ENCODE measurements at regions not wholly inside any gene's neighbourhood (a gene's known extent, or its start where the extent isn't known, plus 50 kb on each side); places are given as distances from the start of the nearest gene placed in this dataset.

DNA sequence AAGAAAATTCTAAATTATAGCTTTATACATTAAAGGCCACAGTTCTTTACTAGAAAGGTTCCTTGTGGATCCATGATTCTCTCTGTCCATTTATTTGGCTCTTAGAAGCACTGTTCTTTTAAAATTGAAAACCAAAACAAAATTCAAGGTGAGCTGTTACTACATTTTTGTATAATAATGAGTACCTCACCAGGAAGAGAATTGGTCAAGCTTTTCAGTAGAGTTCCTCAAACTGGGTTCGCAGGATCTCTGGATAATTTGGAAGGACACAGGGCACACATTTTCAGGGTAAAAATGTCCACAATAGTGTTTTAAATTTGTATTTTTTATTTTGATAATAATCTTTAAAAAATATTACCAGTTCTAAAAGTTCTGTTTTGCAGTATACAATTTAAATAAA lies 93.0 kb downstream of the PPP1R3A start:
- DNase-seq (ENCODE audit: low read depth) = no peak

DNA sequence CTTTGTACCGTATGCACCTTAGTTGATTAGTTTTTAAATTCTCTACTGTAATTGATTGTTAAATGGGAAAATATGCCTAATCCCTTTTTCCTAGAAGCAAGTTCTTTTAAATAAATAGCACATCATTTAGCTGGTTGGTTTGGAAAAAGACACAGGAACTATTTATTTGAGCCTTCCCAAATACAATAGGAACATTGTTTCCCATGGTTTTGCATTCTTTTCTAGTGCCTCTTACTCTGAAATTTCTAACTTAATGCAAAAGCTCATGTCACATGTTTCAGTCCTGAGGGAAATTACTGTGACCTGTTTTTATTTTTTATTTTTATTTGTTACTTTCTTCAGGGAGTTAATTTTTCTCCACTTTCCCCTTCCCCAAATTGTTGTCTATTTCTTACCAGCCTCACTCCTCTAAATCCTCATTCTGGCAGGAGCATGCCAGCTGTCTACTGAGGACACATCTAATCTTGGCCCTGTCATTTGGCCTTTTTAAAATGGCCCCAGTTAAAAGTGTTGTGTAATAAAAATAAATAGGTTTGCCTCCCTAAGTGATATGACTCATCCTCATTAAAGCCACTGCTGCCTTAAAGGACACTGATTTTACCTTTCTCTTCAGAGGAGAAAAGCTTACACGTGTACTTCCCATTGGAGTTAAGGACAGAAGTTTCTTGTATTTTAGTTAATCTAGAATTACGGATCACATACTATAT lies 94.5 kb downstream of the PPP1R3A start:
- no peak for DNase-seq (ENCODE audit: low read depth)

DNA sequence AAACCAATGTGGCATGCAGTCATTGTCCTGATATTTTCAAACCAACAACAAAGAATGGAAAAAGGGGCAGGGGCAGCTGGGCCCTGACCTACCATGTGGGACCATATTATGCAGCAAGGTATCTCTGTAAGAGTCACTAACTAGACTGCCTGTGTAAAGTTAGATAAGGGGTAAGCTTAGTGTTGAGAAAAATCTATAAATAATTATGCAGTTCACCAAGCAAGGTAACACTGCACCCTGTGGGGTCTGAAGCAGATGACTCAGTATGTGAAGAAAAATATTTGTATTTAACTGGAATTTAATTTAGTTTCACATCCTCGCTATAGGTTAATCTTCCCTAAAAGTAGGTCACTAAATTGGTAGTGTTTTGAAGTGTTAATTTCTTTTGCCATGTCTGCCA lies 99.3 kb downstream of the PPP1R3A start:
- no peak for DNase-seq (ENCODE audit: low read depth)

DNA sequence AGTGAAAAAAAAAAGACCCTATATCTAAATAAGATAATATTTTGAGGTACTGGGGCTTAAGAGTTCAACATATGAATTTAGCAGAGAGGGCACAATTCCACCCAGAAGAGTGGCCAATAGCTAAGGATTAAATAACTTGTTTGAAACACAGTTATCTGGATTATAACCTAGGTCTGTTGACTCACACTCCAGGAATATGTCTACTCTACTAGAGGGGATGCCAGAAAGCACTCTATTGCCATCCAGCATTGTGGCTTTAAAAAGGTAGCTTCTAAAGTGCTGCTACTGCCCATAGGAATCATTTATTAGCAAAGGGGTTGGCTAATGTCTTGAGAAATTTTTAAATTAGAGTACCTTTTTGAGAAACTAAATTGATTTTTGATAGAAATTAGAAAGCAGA lies 102.2 kb downstream of the PPP1R3A start:
- DNase-seq (ENCODE audit: low read depth) = no peak

DNA sequence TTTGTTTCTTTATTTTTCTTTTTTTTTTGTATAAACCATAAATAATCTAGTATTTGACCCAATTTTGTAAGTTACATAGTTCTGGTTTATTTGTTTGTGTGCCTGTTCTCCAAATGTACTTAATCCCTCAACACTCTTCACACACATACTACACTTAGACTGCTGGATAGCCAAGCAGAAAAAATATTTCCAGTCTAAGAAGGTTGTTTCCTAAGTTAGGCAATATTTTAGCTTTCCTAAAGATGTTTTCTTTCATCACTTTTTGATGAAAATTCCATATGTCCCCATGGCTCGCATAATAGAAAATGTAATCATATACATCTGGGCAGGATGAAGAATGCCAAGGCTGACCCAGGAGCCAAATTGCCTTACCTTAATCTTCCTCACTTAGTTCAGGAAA lies 105.3 kb downstream of the PPP1R3A start:
- no peak for DNase-seq (ENCODE audit: low read depth)

DNA sequence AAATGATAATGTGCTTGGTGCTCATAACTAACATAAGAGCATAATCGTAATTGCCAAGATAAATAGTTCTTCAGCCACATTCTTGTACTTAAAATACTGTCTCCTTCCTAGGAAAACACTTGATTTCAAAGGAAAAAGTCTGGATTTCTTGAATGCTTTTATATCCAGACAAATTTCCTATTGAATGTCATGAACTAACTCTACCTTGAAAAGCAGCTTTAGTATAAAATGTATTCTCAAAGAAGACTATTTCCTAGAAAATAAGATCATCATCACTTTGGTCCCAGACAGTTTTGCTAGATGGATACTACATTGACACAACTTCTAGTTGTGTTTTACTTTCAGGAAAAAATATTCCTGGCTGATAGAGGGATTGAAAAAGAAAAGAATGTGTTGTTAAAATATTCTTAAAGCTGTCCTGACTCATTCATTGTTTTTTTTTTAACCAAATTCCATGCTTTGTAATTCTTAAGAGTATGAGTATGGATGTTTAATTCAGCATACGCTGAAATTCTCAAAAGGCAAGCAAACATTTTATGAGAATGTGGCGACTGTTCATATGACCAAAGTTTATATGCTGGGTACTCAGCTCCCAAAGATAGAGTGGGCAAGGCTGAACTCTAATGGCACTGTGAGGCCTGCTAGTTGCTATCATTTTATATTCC lies 106.1 kb downstream of the PPP1R3A start:
- no peak for DNase-seq (ENCODE audit: low read depth)

DNA sequence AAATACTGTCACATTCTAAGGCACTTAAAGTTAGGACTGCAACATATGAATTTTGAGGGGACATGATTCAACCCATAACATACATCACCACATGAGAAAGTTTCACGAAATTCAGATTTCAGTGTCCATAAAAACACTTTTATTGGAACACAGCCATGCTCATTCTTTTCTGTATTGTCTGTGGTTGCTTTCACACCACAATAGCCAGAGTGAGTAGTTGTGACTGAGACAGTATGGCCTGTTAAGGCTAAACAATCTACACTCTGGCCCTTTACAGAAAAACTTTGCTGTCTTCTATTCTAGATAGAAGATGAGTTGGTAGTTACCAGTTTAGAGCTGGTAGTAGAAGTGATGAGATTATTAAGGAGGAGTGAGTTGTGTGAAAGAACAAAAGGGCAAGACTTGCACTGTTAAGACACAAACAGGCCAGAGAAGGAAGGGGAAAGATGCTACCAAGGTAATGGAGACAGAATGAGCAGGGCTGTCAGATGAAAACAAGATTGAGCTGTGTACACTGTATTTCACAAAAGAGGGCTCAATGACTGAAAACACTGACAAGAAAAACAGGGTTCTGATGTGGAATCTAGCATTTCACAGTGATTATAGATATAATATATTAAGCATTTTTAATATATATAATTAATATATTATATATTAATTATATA lies 108.6 kb downstream of the PPP1R3A start:
- DNase-seq (ENCODE audit: low read depth) = no peak

DNA sequence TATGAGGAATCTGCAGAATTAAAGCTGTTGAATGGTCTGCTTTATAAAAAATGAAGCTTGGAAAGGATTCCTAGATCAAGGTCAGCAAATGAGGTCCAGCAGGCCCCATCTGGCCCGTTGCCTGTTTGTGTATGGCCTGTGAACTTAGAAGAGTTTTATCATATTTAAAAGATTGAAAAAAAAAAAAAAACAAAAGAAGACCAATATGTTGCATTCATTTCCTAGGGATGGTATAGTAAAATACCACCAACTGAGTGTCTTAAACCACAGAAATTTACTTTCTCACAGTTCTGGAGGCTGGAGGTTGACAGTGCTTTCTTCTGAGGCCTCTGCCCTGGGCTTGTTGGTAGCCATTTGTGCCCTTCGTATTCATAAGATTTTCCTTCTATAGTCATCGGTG lies 109.2 kb downstream of the PPP1R3A start:
- no peak for DNase-seq (ENCODE audit: low read depth)

DNA sequence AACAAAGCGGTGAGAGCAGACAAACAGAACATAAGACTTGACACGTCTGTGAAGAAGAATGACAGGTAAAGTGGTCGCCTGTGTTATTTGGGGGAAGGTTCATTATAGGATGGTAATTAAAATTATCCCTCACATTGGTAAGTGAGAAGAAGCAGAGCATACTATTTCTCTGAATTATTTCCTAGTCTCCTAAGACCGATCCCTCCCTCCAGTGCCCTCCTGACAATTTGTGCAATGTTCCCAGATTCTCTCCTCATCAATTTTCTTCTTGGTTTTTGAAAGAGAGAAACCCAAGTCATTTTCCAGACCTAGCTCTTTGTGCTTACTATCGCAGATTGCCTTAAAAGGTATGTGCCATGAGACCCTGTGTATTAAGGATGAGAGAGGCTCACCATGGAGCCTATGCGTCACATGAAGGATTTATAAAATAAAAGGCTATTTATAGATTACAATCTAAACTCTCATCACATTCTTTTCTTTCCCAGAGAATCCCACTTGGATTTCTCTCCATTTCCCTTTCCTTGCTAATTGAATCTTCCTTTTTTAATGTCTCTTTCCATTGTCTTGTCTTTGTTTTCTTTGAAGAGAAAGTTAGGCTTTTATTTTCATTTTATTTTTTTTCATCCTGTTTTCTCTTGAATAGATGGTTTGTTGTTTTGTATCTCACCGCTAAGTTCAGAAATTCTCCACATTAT lies 112.0 kb downstream of the PPP1R3A start:
- no peak for DNase-seq (ENCODE audit: low read depth)

DNA sequence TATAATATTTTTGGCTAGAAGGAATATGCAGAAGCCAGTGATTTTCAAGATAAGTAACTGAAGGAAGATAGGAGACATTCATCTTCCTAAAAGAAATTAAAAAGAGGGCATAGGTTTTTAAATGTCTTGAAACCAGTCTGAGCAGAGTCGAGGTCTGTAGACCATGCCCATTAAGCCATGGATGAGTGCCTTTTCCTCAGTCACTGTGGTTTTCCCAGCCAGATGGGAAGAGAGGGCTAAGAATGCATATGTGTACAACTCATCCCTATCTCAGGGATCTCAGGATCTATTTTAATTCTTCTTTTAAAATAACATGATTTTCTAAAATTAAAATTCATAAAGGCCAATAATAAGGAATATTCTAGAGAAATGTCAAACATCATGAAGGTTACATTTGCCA lies 112.8 kb downstream of the PPP1R3A start:
- no peak for DNase-seq (ENCODE audit: low read depth)

DNA sequence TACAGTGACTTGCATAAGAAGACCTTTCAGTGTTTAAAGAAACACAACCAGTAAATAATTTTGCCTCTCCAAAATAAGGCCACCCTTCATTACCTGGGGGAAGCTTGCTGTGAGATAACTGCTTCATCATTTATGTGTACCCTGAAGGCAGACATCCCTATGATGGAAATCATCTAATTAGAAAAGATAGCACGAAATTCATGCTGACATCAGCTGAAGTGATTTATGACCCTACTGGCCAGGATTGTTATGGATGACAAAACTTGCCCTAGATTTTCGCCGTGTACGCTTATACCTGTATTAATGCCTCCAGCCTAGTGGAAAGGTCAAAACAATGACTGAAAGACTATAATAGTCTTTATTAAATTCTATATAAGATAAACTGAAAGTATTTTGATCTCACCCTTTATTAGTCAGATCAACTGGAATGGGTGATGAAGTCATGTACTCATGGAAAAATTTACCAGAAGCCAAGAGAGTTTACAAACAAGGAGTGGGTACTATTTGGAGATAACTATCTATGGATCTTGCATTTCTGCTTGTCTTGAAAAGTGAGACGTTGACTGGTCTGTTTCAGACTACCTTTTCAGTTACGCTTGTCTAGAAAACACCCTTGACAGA lies 114.2 kb downstream of the PPP1R3A start:
- no peak for DNase-seq (ENCODE audit: low read depth)

DNA sequence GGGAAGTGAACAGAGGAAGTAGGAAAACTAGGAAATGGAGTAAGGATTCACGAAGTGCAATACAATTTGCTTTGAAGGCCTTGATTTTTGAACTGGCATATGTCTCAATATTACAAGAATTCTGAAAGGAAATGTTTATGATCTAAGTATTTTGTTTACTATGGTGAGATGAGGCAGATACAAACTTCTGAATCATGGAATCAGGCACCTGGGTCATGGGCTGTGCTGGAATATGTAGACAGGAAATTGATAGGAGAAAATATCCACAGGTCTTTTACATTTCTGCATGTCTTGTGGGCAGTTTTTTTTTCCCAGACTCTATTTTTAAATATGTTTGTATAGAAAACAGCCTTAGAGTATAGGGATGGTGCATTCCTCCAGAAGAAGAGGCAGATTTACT lies 117.1 kb downstream of the PPP1R3A start:
- DNase-seq (ENCODE audit: low read depth) = no peak

DNA sequence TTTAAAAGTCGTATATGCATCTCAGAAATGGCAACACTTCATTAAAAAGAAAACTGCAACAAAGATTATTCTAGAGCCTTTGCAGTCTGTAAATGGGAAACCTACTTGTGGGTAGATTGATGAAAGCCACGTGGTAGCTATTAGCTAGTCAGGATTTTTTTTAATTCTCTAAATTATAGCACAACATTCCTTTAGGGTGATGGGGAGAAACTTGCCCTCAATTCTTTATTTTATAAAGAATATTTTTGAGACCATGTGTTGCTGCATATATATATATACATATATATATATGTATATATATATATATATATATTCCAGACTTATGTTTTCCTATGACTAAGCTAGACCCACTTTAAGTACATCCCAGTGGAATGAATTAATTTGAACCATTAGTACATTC lies 118.0 kb downstream of the PPP1R3A start:
- no peak for DNase-seq (ENCODE audit: low read depth)

DNA sequence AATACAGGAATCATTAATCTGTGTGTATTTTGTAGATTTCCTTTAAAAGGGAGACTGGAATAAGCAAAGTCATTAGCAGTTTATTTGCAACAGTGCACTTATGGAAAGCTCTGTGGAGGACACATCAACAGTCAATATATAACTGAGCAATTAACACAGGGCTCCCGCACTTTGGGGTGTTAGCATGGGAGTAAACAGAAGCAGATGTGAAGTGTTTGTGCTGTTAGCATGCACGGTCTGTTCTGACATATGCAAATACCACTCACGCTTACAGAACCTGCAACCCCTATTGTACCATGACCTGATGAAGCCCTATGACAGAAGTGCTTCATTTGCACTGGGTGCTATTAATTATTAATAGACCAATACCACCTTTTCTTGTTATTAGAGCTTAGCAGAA lies 118.9 kb downstream of the PPP1R3A start:
- DNase-seq (ENCODE audit: low read depth) = no peak

DNA sequence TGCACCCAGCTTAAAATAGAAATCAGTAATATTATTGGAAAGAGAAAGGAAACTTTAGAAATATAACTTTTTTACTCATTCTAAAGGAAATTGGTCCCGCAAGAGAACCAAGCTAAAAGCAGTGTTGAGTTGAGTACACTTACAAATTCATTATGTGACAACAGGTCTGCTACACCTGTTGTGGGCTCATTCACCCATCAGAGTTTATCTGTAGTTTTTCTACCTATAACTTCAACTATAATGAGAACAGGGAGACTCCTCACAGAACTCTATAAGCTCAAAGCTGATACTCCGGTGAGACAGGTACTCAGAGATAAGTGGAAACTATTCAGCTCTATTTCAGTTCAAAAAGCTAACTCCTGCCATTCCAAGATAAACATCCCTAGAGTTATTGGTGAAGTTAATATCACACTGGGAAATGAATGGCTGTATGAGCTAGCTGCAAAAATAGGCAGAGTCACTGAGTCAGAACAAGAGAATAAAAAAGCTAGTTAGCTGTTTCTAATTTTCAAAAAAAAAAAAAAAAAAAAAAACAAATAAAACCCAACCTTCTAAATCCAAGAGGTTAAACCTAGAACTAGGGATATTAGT lies 121.3 kb downstream of the PPP1R3A start:
- no peak for DNase-seq (ENCODE audit: low read depth)

DNA sequence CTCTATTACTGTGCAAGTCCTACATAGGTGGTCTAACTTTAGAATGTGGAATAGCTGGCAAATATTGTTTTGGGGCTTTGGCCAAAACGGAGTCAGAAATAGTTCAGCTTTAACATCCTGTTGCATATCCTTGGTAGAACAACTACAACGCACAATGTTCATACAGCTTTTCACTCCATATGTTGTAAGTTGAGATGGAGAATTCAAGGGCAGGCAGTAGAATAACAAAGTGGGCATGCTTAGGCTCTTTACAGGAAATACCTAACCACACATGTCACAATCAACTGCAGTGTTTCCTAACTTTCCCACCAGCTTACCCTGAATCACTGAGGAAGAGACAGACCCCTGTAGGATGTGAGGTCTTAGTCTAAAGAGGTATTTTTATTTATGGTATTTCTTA lies 122.3 kb downstream of the PPP1R3A start:
- DNase-seq (ENCODE audit: low read depth) = no peak

DNA sequence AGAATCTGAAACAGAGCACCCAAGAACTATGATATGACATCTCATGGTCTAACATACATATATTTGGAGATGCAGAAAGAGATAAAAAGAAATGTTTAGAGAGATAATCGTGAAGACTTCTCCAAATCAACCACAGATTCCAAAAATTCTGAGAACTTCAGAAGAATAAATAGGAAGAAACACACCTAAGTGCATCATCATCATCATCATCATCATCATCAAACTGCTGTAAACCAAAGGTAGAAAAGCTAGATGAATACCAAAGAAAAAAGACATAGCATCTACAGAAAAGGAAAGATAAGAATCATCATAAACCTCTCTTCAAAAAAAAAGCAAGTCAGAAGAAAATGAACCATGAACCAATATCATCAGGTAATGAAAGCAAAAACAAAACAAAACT lies 124.2 kb downstream of the PPP1R3A start:
- DNase-seq (ENCODE audit: low read depth) = no peak

DNA sequence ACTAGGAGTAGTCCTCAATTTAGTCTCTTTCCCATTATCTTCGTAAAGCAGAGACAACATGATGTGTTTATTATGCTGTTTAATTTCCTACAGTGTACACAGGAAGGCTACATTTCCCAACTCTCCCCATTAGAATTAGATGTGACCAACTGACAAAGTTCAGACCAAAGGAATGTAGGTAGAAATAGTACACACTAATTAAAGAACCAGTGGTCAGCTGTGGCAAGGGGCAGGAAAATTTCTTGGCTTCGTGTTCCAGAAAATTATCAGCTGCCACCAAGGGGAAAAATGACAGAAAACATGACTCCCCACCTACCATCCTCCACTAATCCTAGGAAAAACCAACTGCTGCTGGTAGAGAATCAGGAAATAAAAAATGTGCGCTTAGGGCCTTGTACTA lies 125.6 kb downstream of the PPP1R3A start:
- DNase-seq (ENCODE audit: low read depth) = no peak

DNA sequence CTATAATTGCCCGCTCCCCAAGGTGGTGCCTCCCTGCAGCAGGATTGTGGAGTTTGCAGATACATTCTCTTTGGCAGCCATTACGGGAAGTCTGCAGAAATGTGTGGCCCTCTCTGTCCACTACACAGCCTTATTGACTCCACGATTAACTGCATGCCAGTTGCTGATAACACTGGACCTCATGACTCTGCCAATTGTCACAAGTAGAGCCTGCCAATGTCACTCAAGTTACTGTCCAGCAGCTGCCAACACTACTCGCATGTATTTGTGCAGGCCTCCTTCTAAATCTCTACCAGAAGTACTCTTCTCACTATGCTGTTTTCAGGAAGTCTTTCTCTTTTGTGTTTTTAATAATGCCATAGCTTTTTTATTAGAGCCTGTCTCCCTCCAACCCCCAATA lies 128.8 kb downstream of the PPP1R3A start:
- DNase-seq (ENCODE audit: low read depth) = no peak

DNA sequence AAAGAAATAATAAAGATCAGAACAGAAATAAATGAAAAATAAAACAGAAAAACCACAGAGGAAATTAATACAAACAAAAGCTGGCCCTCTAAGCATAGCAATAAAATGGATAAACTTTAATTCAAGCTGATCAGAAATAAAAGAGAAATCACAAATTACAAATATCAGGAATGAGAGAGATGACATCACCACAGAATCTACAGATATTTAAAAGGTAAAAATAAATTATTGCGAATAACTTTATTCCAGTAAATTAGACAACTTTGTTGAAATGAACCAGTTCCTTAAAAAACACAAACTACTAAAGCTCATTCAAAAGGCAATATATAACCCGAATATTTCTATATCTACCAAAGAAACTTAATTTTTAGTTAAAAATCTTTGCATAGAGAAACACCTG lies 131.7 kb downstream of the PPP1R3A start:
- no peak for DNase-seq (ENCODE audit: low read depth)

DNA sequence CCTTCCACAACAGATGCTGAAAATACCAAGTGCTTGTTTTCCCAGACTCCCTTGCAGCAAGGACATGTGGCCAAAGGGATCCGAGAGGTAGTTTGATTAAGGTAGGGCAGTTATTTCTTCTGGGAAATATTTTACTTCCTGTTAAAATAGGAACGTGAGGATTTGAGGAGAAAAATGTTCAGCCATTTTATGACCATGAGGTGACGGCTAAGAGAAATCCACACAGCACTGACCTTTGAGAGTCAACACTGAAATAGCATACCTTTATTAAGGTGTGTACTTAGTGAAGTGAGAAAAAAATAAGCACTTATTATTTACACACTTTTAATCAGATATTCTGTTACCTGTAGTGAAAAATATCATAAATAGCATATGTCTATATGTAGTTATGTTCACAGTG lies 133.9 kb downstream of the PPP1R3A start:
- no peak for DNase-seq (ENCODE audit: low read depth)

DNA sequence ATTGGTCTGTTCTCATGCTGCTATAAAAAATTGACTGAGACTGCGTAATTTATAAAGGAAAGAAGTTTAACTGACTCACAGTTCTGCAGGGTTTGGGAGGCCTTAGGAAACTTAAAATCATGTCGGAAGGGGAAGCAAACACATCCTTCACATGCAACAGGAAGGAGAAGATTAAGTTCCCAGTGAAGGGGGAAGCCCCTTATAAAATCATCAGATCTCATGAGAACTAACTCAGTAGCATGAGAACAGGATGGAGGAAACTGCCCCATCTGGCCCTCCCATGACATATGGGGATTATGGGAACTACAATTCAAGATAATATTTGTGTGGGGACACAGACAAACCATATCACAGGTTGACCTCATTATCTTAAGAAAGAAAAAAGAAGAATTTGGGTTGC lies 134.5 kb downstream of the PPP1R3A start:
- no peak for DNase-seq (ENCODE audit: low read depth)
